Jurkat, Clone E6-1 (cell line): ENCODE measurements at regions not wholly inside any gene's neighbourhood (a gene's known extent, or its start where the extent isn't known, plus 50 kb on each side); places are given as distances from the start of the nearest gene placed in this dataset.
"Not testable (repeated sequence)": the region's sequence is repeated elsewhere in the genome, so short reads cannot be mapped to it uniquely, and the experiment has no call there.

Experiments
- DNase-seq: peaks from one replicate; pipeline ENCODE4 v3.0.0-alpha.2; 2011; ENCODE audit warnings: low read depth, low spot score
- H3K4me3 ChIP-seq: 2 replicates; pipeline ENCODE4 v1.5.1; 2011; ENCODE audit warnings: mild to moderate bottlenecking, low read length, control low read depth, moderate library complexity

GRCh38 chr7:113504142-113504541 lies 385.8 kb upstream of the SMIM30 start:
- DNase-seq, result no peak
- no peak overlapping the region for H3K4me3 ChIP-seq

- not testable (repeated sequence) for DNase-seq
Measured at GRCh38 chr7:113496586-113496985, 378.2 kb upstream of the SMIM30 start.

GRCh38 chr7:113494797-113495566 lies 376.6 kb upstream of the SMIM30 start:
- not testable (repeated sequence) for H3K4me3 ChIP-seq, DNase-seq

More at GRCh38 chr7:113496586-113496985, 378.2 kb upstream of the SMIM30 start:
- not testable (repeated sequence) for H3K4me3 ChIP-seq

GRCh38 chr7:113491305-113491704 lies 373.0 kb upstream of the SMIM30 start:
- DNase-seq, result no peak
- H3K4me3 ChIP-seq, result no peak overlapping the region

- DNase-seq, result no peak
- no peak overlapping the region for H3K4me3 ChIP-seq
Measured at GRCh38 chr7:113487925-113488731, 369.8 kb upstream of the SMIM30 start.

- no peak overlapping the region for H3K4me3 ChIP-seq
- no peak for DNase-seq
Measured at GRCh38 chr7:113486548-113486947, 368.2 kb upstream of the SMIM30 start.

GRCh38 chr7:113483657-113484056 lies 365.3 kb upstream of the SMIM30 start:
- H3K4me3 ChIP-seq, result no peak overlapping the region
- DNase-seq, result no peak

- no peak for DNase-seq
- H3K4me3 ChIP-seq, result no peak overlapping the region
Measured at GRCh38 chr7:113480537-113480936, 362.2 kb upstream of the SMIM30 start.

- no peak for DNase-seq
Measured at GRCh38 chr7:113464096-113464855, 345.9 kb upstream of the SMIM30 start.

GRCh38 chr7:113460067-113460466 lies 341.7 kb upstream of the SMIM30 start:
- no peak overlapping the region for H3K4me3 ChIP-seq
- no peak for DNase-seq

More at GRCh38 chr7:113464096-113464855, 345.9 kb upstream of the SMIM30 start:
- H3K4me3 ChIP-seq, result no peak overlapping the region

GRCh38 chr7:113456533-113456932 lies 338.2 kb upstream of the SMIM30 start:
- DNase-seq, result no peak
- H3K4me3 ChIP-seq, result no peak overlapping the region

GRCh38 chr7:113454597-113455169 lies 336.3 kb upstream of the SMIM30 start:
- H3K4me3 ChIP-seq, result no peak overlapping the region
- DNase-seq, result no peak

- no peak overlapping the region for H3K4me3 ChIP-seq
- no peak for DNase-seq
Measured at GRCh38 chr7:113452245-113452644, 333.9 kb upstream of the SMIM30 start.

GRCh38 chr7:113446791-113447190 lies 328.4 kb upstream of the SMIM30 start:
- H3K4me3 ChIP-seq, result no peak overlapping the region
- DNase-seq, result no peak

GRCh38 chr7:113446391-113446790 lies 328.0 kb upstream of the SMIM30 start:
- H3K4me3 ChIP-seq, result no peak overlapping the region
- no peak for DNase-seq

- DNase-seq, result no peak
- H3K4me3 ChIP-seq, result no peak overlapping the region
Measured at GRCh38 chr7:113444261-113444660, 325.9 kb upstream of the SMIM30 start.

- H3K4me3 ChIP-seq, result no peak overlapping the region
- DNase-seq, result no peak
Measured at GRCh38 chr7:113440173-113440572, 321.8 kb upstream of the SMIM30 start.

GRCh38 chr7:113431406-113431805 lies 313.1 kb upstream of the SMIM30 start:
- no peak for DNase-seq
- no peak overlapping the region for H3K4me3 ChIP-seq

- no peak overlapping the region for H3K4me3 ChIP-seq
- no peak for DNase-seq
Measured at GRCh38 chr7:113424185-113424817, 305.9 kb upstream of the SMIM30 start.
